Fibroblast of villous mesenchyme (primary cell): ENCODE measurements at regions not wholly inside any gene's neighbourhood (a gene's known extent, or its start where the extent isn't known, plus 50 kb on each side); places are given as distances from the start of the nearest gene placed in this dataset.

ENCODE experiments used
- DNase-seq: peaks from one replicate; pipeline ENCODE4 v3.0.0-alpha.2; 2010; ENCODE audit warnings: low read depth
- H3K4me3 ChIP-seq: 2 replicates; pipeline ENCODE4 v1.5.1; 2011; ENCODE audit warnings: low read depth, mild to moderate bottlenecking, low read length
- CTCF ChIP-seq: IDR thresholded peaks from 2 replicates; pipeline ENCODE4 v1.5.1; 2012; ENCODE audit warnings: low read depth, mild to moderate bottlenecking, low read length; ENCODE audit not compliant: insufficient read depth

GRCh38 chr17:33383488-33384023 lies 90.5 kb upstream of the ASIC2 start:
- TF ChIP-seq CTCF, result no peak
- no peak overlapping the region for H3K4me3 ChIP-seq
- DNase-seq, result no peak

GRCh38 chr17:33385133-33385532 lies 92.0 kb upstream of the ASIC2 start:
- TF ChIP-seq CTCF, result no peak
- H3K4me3 ChIP-seq, result no peak overlapping the region
- DNase-seq, result no peak

GRCh38 chr17:33385713-33386112 lies 92.6 kb upstream of the ASIC2 start:
- H3K4me3 ChIP-seq, result no peak overlapping the region
- DNase-seq, result no peak
- TF ChIP-seq CTCF, result no peak

- TF ChIP-seq CTCF, result no peak
- H3K4me3 ChIP-seq, result no peak overlapping the region
- no peak for DNase-seq
Observed at GRCh38 chr17:33387406-33387805, 94.3 kb upstream of the ASIC2 start.

- no peak for TF ChIP-seq CTCF
- no peak overlapping the region for H3K4me3 ChIP-seq
- peak; percentile 41 for DNase-seq
Observed at GRCh38 chr17:33389504-33390135, 96.5 kb upstream of the ASIC2 start.

GRCh38 chr17:33390479-33391176 lies 97.5 kb upstream of the ASIC2 start:
- TF ChIP-seq CTCF, result no peak
- peak; percentile 92 for DNase-seq
- H3K4me3 ChIP-seq, result no peak overlapping the region
